GM12873 (cell line): ENCODE measurements at regions not wholly inside any gene's neighbourhood (a gene's known extent, or its start where the extent isn't known, plus 50 kb on each side); places are given as distances from the start of the nearest gene placed in this dataset.

Experiments
- CTCF ChIP-seq: IDR thresholded peaks from 2 replicates; pipeline ENCODE4 v1.5.1; 2012; ENCODE audit warnings: low read depth, mild to moderate bottlenecking, moderate library complexity, low read length, control low read depth; ENCODE audit not compliant: insufficient read depth; ENCODE audit errors: missing control alignments

DNA sequence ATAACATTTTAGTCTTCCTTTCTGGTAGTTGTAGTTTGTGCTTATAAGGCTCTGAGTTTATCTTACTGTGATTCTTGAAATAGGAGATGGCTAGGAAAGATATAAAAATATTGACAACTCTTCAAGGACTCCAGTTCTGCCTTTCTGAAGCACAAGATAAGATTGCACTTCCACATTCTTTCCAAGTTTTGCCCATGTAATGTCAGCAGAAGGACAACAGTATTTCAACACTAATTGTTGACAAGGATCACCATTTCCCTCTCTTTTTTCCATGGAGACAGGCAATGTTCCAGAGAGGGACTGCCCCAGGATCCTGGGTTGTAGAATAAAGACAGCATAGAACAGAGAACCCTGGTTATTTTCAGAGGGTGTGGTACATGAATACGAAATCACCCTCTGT lies 279.1 kb upstream of the CNTNAP5 start:
- no peak for TF ChIP-seq CTCF

- TF ChIP-seq CTCF, result no peak
Measured at GRCh38 chr2:123747326-123747725, 277.8 kb upstream of the CNTNAP5 start.

GRCh38 chr2:123762221-123762620 lies 262.9 kb upstream of the CNTNAP5 start:
- no peak for TF ChIP-seq CTCF

GRCh38 chr2:123768233-123768632 lies 256.9 kb upstream of the CNTNAP5 start:
- TF ChIP-seq CTCF, result no peak

- no peak for TF ChIP-seq CTCF
Measured at GRCh38 chr2:123769001-123769400, 256.1 kb upstream of the CNTNAP5 start.

GRCh38 chr2:123770996-123771720 lies 253.9 kb upstream of the CNTNAP5 start:
- TF ChIP-seq CTCF, result no peak

DNA sequence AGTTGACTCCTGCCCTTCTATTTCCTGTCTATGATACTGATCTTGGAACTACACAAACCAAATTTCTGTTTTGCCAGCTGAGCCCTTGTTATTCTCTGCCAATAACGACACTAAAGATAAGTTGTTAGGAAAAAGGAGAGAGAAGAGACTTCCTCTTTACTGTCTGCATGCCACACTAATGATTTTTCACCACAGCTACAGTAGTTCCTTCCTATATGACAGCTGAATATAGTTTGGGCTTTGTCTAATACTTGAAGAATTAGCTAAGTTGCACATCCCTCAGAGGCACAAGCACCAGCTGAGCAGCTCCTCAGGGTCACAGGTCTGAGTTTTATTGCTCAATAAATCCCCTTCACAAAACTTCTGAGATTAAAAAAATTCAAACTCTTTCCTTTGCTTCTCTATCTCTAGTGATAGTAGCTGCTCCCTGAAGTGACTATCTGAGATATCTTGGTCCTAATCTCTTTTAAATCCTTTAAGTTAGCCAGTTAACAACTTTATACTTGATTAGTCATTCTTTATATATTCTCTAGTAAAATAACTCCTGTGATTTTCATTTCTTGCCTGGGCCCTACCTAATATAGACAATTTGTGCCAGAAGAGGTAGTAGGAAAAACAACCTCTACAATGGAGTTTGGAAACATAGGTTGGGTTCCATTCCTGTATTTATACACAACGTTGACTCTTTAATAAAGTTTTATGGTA lies 253.0 kb upstream of the CNTNAP5 start:
- TF ChIP-seq CTCF, result no peak
